NT2/D1 (cell line): ENCODE measurements at regions not wholly inside any gene's neighbourhood (a gene's known extent, or its start where the extent isn't known, plus 50 kb on each side); places are given as distances from the start of the nearest gene placed in this dataset.

Experiments
- YY1 ChIP-seq: IDR thresholded peaks from 2 replicates; pipeline ENCODE4 v1.6.1; 2011; ENCODE audit not compliant: insufficient read length, insufficient read depth
- ZNF274 ChIP-seq: IDR thresholded peaks from 2 replicates; pipeline ENCODE4 v1.6.1; 2011; ENCODE audit warnings: mild to moderate bottlenecking, low read depth, low read length

DNA sequence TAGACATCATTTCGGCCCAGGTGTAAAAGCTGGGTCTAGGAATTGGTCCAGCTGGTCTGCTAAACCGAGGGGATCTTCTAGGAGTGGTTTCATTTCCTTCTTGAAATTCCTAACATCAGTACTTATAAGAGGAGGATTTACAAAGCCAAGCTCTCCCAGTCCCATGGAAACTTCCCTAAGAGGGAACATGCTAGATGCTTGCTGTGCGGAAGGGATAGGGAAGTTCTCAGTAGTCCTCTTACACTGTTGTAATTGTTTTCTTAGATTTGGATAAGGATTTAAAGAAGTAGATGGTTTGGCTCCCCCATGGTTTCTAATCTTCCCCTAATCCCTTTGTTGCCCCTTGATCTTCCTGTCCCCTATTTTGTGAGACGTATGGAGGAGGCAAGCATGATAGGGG is 89.7 kb upstream of the XCR1 start:
- TF ChIP-seq YY1 (no peak), ZNF274 (no peak)
